Panc1 (cell line): ENCODE measurements at regions not wholly inside any gene's neighbourhood (a gene's known extent, or its start where the extent isn't known, plus 50 kb on each side); places are given as distances from the start of the nearest gene placed in this dataset.

Experiments used
- ATAC-seq: fragments of 200-7000 bp; cut with Tn5 transposase; 2 replicates; pipeline ENCODE4 v1.9.1; 2020; ENCODE audit warnings: mild to moderate bottlenecking, moderate library complexity
- BruUV-seq: library from RNA; stranded (reverse); fragments of 400-500 nt; replicated peaks from 2 replicates; lab custom pipeline; 2021; lab: Mats Ljungman, UMichigan
- CTCF ChIA-PET: fragments of 300-600 bp; sonication (Branson Sonifier 250); formaldehyde crosslinking; loops from one replicate; lab custom pipeline; 2022; ENCODE audit warnings: antibody characterized with exemption; lab: Charles Lee
- POLR2A ChIA-PET: fragments of 300-600 bp; sonication (Branson Sonifier 250); formaldehyde crosslinking; loops from one replicate; lab custom pipeline; 2022; ENCODE audit warnings: antibody characterized with exemption; lab: Charles Lee
- DNase-seq: peaks from one replicate; pipeline ENCODE4 v3.0.0-alpha.2; 2010; ENCODE audit warnings: low read depth, low spot score
- H3K27ac ChIP-seq: 2 replicates; pipeline ENCODE4 v1.5.1; 2011; ENCODE audit warnings: mild to moderate bottlenecking, low read length, inconsistent platforms
- H3K27me3 ChIP-seq: fragments of 200-500 bp; sonication (Bioruptor generic); 2 replicates; pipeline ENCODE4 v1.6.0; 2014; ENCODE audit warnings: low read length, inconsistent platforms; ENCODE audit not compliant: control insufficient read depth, insufficient read depth
- H3K36me3 ChIP-seq: fragments of 200-500 bp; sonication (Bioruptor generic); 2 replicates; pipeline ENCODE4 v1.5.1; 2014; ENCODE audit warnings: inconsistent platforms, mild to moderate bottlenecking, low read length, moderate library complexity; ENCODE audit not compliant: control insufficient read depth, insufficient read depth
- H3K4me1 ChIP-seq: 2 replicates; pipeline ENCODE4 v1.5.1; 2011; ENCODE audit warnings: inconsistent platforms, mild to moderate bottlenecking, low read length, moderate library complexity; ENCODE audit not compliant: control insufficient read depth, insufficient read depth
- H3K4me3 ChIP-seq, 2 experiments: 2 replicates each; pipeline ENCODE4 v1.5.1; 2011 to 2012; ENCODE audit warnings: low read depth in 2 of 2, low read length in 2 of 2, mild to moderate bottlenecking in 2 of 2, inconsistent platforms in 1 of 2, moderate library complexity in 1 of 2
- H3K9me3 ChIP-seq: fragments of 200-500 bp; sonication (Bioruptor generic); 2 replicates; pipeline ENCODE4 v1.5.1; 2014; ENCODE audit warnings: low read depth, mild to moderate bottlenecking, inconsistent platforms, low read length, moderate library complexity; ENCODE audit not compliant: control insufficient read depth, insufficient read depth
- CTCF ChIP-seq: fragments of 450-650 bp; IDR thresholded peaks from 2 replicates; pipeline ENCODE4 v1.5.1; 2017; ENCODE audit warnings: mild to moderate bottlenecking
- POLR2AphosphoS5 ChIP-seq: IDR thresholded peaks from 2 replicates; pipeline ENCODE4 v1.6.1; 2012; ENCODE audit warnings: mild to moderate bottlenecking, low read depth, low read length, moderate library complexity
- REST ChIP-seq, 2 experiments: IDR thresholded peaks; 2 replicates each; pipeline ENCODE4 v1.6.1; 2011 to 2012; ENCODE audit warnings: low read depth in 2 of 2, control low read depth in 1 of 2, low read length in 1 of 2, mild to moderate bottlenecking in 1 of 2, moderate library complexity in 1 of 2; ENCODE audit not compliant: insufficient read depth in 1 of 2
- SIN3A ChIP-seq: IDR thresholded peaks from 2 replicates; pipeline ENCODE4 v1.6.1; 2012; ENCODE audit warnings: low read depth, mild to moderate bottlenecking, low read length, moderate library complexity, borderline replicate concordance; ENCODE audit not compliant: insufficient read depth
- TCF7L2 ChIP-seq: IDR thresholded peaks from 2 replicates; pipeline ENCODE4 v1.6.1; 2011; ENCODE audit warnings: mild to moderate bottlenecking, low read depth, low read length, inconsistent platforms
- in situ Hi-C: cut with HindIII; loops from 2 replicates; pipeline ENCODE4 v1.10.0; 2016; ENCODE audit warnings: low sequenced_read_pairs, low pct_unique_long_range_greater_than_20kb
- intact Hi-C: fragments of 100-400 bp; cut with micrococcal nuclease; formaldehyde crosslinking; loops from one replicate; pipeline ENCODE4 v1.10.0; 2022; ENCODE audit not compliant: unreplicated experiment

- POLR2A ChIA-PET = no interaction called here
Measured at GRCh38 chrX:129111081-129111798, 412.1 kb downstream of the SMARCA1 start.

GRCh38 chrX:129108936-129109335 is 414.4 kb downstream of the SMARCA1 start:
- H3K9me3 ChIP-seq = no peaks in the 10 kb centered on the region
- no peak overlapping the region for H3K27ac ChIP-seq
- H3K27me3 ChIP-seq = no peaks in the 10 kb centered on the region
- H3K36me3 ChIP-seq = no peaks in the 10 kb centered on the region
- POLR2A ChIA-PET = no interaction called here
- CTCF ChIA-PET = no interaction called here
- in situ Hi-C loops = no loop called here
- DNase-seq (no peak), ATAC-seq (no peak)
- TF ChIP-seq TCF7L2 (no peak), POLR2AphosphoS5 (no peak), SIN3A (no peak), REST (IDR thresholded peaks at IDR 0.05; ENCODE audit: insufficient read depth in 1 of 2, low read depth in 2 of 2, low read length in 1 of 2) (no peak)
- H3K4me1 ChIP-seq = no peaks in the 10 kb centered on the region
- no TSS peak for BruUV-seq
- intact Hi-C loops = no loop called here
- H3K4me3 ChIP-seq = no peak overlapping the region

More at GRCh38 chrX:129111081-129111798, 412.1 kb downstream of the SMARCA1 start:
- no peak overlapping the region for H3K4me3 ChIP-seq
- intact Hi-C loops (no loop called here), in situ Hi-C loops (no loop called here)
- no peaks in the 10 kb centered on the region for H3K27me3 ChIP-seq
- no peaks in the 10 kb centered on the region for H3K36me3 ChIP-seq
- CTCF ChIA-PET = no interaction called here
- DNase-seq (no peak), ATAC-seq (no peak)
- H3K9me3 ChIP-seq = no peaks in the 10 kb centered on the region
- no peak overlapping the region for H3K27ac ChIP-seq
- BruUV-seq = no TSS peak
- H3K4me1 ChIP-seq = no peaks in the 10 kb centered on the region
- TF ChIP-seq POLR2AphosphoS5 (no peak), TCF7L2 (no peak), REST (IDR thresholded peaks at IDR 0.05; ENCODE audit: insufficient read depth in 1 of 2, low read depth in 2 of 2, low read length in 1 of 2) (no peak), CTCF (no peak), SIN3A (no peak)
